ENCODE measurements at regions not wholly inside any gene's neighbourhood (a gene's known extent, or its start where the extent isn't known, plus 50 kb on each side); places are given as distances from the start of the nearest gene placed in this dataset.

DNA sequence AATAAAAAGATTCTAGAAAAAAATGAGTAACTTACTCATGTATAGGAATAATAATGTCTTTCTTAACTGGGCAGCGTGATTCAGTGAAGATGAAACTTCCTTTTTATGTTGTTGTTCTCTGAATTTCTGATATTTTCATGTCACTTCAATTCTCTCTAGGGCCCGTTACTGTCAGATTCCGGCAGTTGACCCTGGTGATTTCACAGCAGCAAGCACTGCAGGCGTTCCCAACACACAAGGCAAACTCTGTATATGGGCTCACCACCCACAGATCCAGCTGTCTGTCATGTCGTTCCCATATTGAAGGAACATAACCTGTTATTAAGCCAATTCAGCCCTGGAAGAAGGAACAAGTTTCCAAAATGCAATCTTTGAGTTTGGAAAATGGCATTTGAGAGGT is 288.3 kb upstream of the GALNTL6 start:
- Histone ChIP-seq H3K79me2 (ENCODE audit: insufficient read depth, low read length) (no peaks in the 10 kb centered on the region), H3K9ac (ENCODE audit: low read length) (no peak overlapping the region), H3K36me3 (ENCODE audit: control insufficient read depth in 1 of 2, insufficient read depth in 2 of 2, low read length in 2 of 2) (no peaks in the 10 kb centered on the region), H3K27me3 (ENCODE audit: insufficient read depth, low read length) (no peaks in the 10 kb centered on the region), H3K27ac (ENCODE audit: low read depth, low read length) (no peak overlapping the region), H3K4me3 (replicated peaks in 1 of 2; ENCODE audit: low read depth in 1 of 2, low read length in 2 of 2) (no peak overlapping the region), H2AFZ (ENCODE audit: low read depth, low read length, poor library complexity, severe bottlenecking) (no peak overlapping the region), H3K9me3 (ENCODE audit: control insufficient read depth in 1 of 2, insufficient read depth in 1 of 2, low read depth in 1 of 2, low read length in 2 of 2) (no peaks in the 10 kb centered on the region), H4K20me1 (ENCODE audit: insufficient read depth) (no peaks in the 10 kb centered on the region), H3K4me1 (ENCODE audit: control insufficient read depth in 1 of 2, insufficient read depth in 2 of 2, low read length in 2 of 2) (no peaks in the 10 kb centered on the region), H3K4me2 (ENCODE audit: low read length) (no peak overlapping the region), H3K9me2 (ENCODE audit: insufficient read depth) (no peaks in the 10 kb centered on the region)
- no peak for DNase-seq (ENCODE audit: low read depth, low spot score)
- BruUV-seq (replicated peaks) = no TSS peak
- ChIA-PET CTCF (no interaction called here), RAD21 (ENCODE audit: low non-redundant PET in 1 of 2, low total read pairs in 2 of 2, uncharacterized antibody in 2 of 2, unreplicated experiment in 2 of 2) (no interaction called here), POLR2A (no interaction called here)
- TF ChIP-seq POLR2A (IDR thresholded peaks at IDR 0.05; ENCODE audit: borderline replicate concordance, extremely low read depth, insufficient read depth, insufficient read length) (no peak), POLR2AphosphoS5 (IDR thresholded peaks at IDR 0.05; ENCODE audit: low read depth, low read length) (no peak), FOSL1 (IDR thresholded peaks at IDR 0.05; ENCODE audit: low read depth) (no peak), ZFX (IDR thresholded peaks at IDR 0.05) (no peak), SRF (IDR thresholded peaks at IDR 0.05; ENCODE audit: low read depth) (no peak), EZH2 (IDR thresholded peaks at IDR 0.05) (no peak), RAD21 (IDR thresholded peaks at IDR 0.05; ENCODE audit: low read depth) (no peak), SP1 (IDR thresholded peaks at IDR 0.05; ENCODE audit: low read depth) (no peak), SIN3A (IDR thresholded peaks at IDR 0.05; ENCODE audit: low read depth) (no peak), ZNF274 (IDR thresholded peaks at IDR 0.05; ENCODE audit: low read depth, low read length) (no peak), EGR1 (IDR thresholded peaks at IDR 0.05; ENCODE audit: low read depth) (no peak)
- TF ChIP-seq, protein P1, sequence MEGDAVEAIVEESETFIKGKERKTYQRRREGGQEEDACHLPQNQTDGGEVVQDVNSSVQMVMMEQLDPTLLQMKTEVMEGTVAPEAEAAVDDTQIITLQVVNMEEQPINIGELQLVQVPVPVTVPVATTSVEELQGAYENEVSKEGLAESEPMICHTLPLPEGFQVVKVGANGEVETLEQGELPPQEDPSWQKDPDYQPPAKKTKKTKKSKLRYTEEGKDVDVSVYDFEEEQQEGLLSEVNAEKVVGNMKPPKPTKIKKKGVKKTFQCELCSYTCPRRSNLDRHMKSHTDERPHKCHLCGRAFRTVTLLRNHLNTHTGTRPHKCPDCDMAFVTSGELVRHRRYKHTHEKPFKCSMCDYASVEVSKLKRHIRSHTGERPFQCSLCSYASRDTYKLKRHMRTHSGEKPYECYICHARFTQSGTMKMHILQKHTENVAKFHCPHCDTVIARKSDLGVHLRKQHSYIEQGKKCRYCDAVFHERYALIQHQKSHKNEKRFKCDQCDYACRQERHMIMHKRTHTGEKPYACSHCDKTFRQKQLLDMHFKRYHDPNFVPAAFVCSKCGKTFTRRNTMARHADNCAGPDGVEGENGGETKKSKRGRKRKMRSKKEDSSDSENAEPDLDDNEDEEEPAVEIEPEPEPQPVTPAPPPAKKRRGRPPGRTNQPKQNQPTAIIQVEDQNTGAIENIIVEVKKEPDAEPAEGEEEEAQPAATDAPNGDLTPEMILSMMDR (IDR thresholded peaks at IDR 0.05 in 2 of 3, conservative IDR thresholded peaks at IDR 0.05 in 1 of 3; ENCODE audit: borderline replicate concordance in 1 of 3, insufficient read depth in 1 of 3, low read depth in 2 of 3, low read length in 2 of 3) = no peak
- TF ChIP-seq, protein P2, sequence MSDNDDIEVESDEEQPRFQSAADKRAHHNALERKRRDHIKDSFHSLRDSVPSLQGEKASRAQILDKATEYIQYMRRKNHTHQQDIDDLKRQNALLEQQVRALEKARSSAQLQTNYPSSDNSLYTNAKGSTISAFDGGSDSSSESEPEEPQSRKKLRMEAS (IDR thresholded peaks at IDR 0.05) = no peak
- intact Hi-C loops (cut with micrococcal nuclease) = no loop called here
- no peak for ATAC-seq
